Keratinocyte (primary cell): ENCODE measurements at regions not wholly inside any gene's neighbourhood (a gene's known extent, or its start where the extent isn't known, plus 50 kb on each side); places are given as distances from the start of the nearest gene placed in this dataset.

Source experiments
- DNase-seq: peaks from one replicate; pipeline ENCODE4 v3.0.0-alpha.2; 2011; ENCODE audit warnings: low read depth, missing footprints, low spot score
- FAIRE-seq: peaks from 2 replicates; lab custom pipeline; 2011; peaks lifted over from hg19 to GRCh38; lab: Jason Lieb, UNC
- H2AFZ ChIP-seq: 2 replicates; pipeline ENCODE4 v1.6.0; 2012; ENCODE audit warnings: low read length, control low read depth, inconsistent platforms; ENCODE audit not compliant: control insufficient read depth
- H3K27ac ChIP-seq: 2 replicates; pipeline ENCODE4 v1.5.1; 2011; ENCODE audit warnings: low read length; ENCODE audit not compliant: control insufficient read depth, insufficient read depth
- H3K27me3 ChIP-seq: 3 replicates; pipeline ENCODE4 v1.6.0; 2011; ENCODE audit warnings: low read length; ENCODE audit not compliant: control insufficient read depth, insufficient read depth; ENCODE audit errors: extremely low read depth
- H3K36me3 ChIP-seq, 2 experiments: 2 replicates in 1 of 2; 3 replicates in 1 of 2; pipeline ENCODE4 v1.5.1; 2011; ENCODE audit warnings: low read length in 2 of 2, mild to moderate bottlenecking in 1 of 2; ENCODE audit not compliant: control insufficient read depth in 2 of 2, insufficient read depth in 2 of 2; ENCODE audit errors: extremely low read depth in 1 of 2
- H3K4me1 ChIP-seq: 3 replicates; pipeline ENCODE4 v1.5.1; 2011; ENCODE audit warnings: low read length; ENCODE audit not compliant: control insufficient read depth, insufficient read depth; ENCODE audit errors: extremely low read depth
- H3K4me2 ChIP-seq: 3 replicates; pipeline ENCODE4 v1.6.0; 2011; ENCODE audit warnings: low read depth, low read length; ENCODE audit not compliant: control insufficient read depth, insufficient read depth; ENCODE audit errors: extremely low read depth
- H3K4me3 ChIP-seq, 3 experiments: fragments of 200-600 bp in 1 of 3; sonication (generic) in 1 of 3; 2 replicates in 2 of 3; 3 replicates in 1 of 3; pipeline ENCODE4 v1.5.1; 2011 to 2016; ENCODE audit warnings: low read length in 3 of 3, mild to moderate bottlenecking in 3 of 3, control low read depth in 2 of 3, inconsistent platforms in 1 of 3, low read depth in 1 of 3, mixed read lengths in 1 of 3, mixed run types in 1 of 3, moderate library complexity in 1 of 3; ENCODE audit not compliant: control insufficient read depth in 2 of 3, insufficient read depth in 2 of 3; ENCODE audit errors: extremely low read depth in 1 of 3
- H3K79me2 ChIP-seq: 2 replicates; pipeline ENCODE4 v1.6.0; 2012; ENCODE audit warnings: low read length; ENCODE audit not compliant: control insufficient read depth, insufficient read depth
- H3K9ac ChIP-seq: 3 replicates; pipeline ENCODE4 v1.6.0; 2011; ENCODE audit warnings: low read length; ENCODE audit not compliant: control insufficient read depth, insufficient read depth; ENCODE audit errors: extremely low read depth
- H3K9me1 ChIP-seq: 3 replicates; pipeline ENCODE4 v1.6.0; 2011; ENCODE audit warnings: low read length; ENCODE audit not compliant: control insufficient read depth, insufficient read depth; ENCODE audit errors: extremely low read depth
- H3K9me3 ChIP-seq: 2 replicates; pipeline ENCODE4 v1.5.1; 2012; ENCODE audit warnings: low read depth, low read length; ENCODE audit not compliant: control insufficient read depth
- H4K20me1 ChIP-seq: 3 replicates; pipeline ENCODE4 v1.6.0; 2011; ENCODE audit warnings: low read length; ENCODE audit not compliant: control insufficient read depth, insufficient read depth; ENCODE audit errors: extremely low read depth
- EZH2 ChIP-seq: IDR thresholded peaks from one replicate; pipeline ENCODE4 v1.6.1; 2012; ENCODE audit warnings: inconsistent platforms, mild to moderate bottlenecking, low read length, moderate library complexity
- dilution Hi-C: fragments of 300-500 bp; cut with MboI; formaldehyde crosslinking; loops from one replicate; pipeline ENCODE4 v1.7.0; 2020; ENCODE audit warnings: low sequenced_read_pairs; ENCODE audit not compliant: extremely low pct_ligation_motif_present
- TF ChIP-seq, protein P1 (sequence below), 3 experiments: IDR thresholded peaks in 1 of 3; conservative IDR thresholded peaks in 1 of 3; optimal IDR thresholded peaks in 1 of 3; 2 replicates in 2 of 3; 3 replicates in 1 of 3; pipeline versions ENCODE3 to v1.5.1; 2011; ENCODE audit warnings: low read length in 3 of 3, mild to moderate bottlenecking in 3 of 3, moderate library complexity in 2 of 3, control low read depth in 1 of 3, inconsistent platforms in 1 of 3; ENCODE audit not compliant: insufficient read depth in 2 of 3; ENCODE audit errors: extremely low read depth in 1 of 3

DNA sequence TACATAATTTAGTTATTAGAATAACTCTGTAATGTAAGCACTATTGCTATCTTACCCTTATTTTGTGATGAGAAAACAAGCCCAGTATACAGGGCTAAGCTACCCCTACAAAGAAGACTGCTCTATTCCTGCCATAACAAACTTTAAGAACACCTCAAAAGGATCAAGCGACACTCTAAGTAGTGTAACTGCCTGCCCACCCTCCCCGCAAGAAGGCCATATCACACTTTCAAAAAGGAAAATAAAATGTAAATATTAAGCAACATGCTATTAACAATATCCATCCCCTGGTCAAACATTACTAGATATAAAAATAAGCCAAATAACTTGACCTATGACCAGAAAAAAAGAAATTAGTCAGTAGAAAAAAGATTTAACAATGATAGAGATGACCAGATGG lies 741.7 kb upstream of the CNTNAP5 start:
- no peaks in the 10 kb centered on the region for H3K9me3 ChIP-seq
- H3K9me1 ChIP-seq, result no peaks in the 10 kb centered on the region
- H3K27ac ChIP-seq, result no peak overlapping the region
- H3K9ac ChIP-seq, result no peak overlapping the region
- H3K79me2 ChIP-seq, result no peaks in the 10 kb centered on the region
- FAIRE-seq (no peak), DNase-seq (no peak)
- no peak overlapping the region for H3K4me2 ChIP-seq
- no peaks in the 10 kb centered on the region for H3K4me1 ChIP-seq
- no peaks in the 10 kb centered on the region for H4K20me1 ChIP-seq
- TF ChIP-seq, protein P1, sequence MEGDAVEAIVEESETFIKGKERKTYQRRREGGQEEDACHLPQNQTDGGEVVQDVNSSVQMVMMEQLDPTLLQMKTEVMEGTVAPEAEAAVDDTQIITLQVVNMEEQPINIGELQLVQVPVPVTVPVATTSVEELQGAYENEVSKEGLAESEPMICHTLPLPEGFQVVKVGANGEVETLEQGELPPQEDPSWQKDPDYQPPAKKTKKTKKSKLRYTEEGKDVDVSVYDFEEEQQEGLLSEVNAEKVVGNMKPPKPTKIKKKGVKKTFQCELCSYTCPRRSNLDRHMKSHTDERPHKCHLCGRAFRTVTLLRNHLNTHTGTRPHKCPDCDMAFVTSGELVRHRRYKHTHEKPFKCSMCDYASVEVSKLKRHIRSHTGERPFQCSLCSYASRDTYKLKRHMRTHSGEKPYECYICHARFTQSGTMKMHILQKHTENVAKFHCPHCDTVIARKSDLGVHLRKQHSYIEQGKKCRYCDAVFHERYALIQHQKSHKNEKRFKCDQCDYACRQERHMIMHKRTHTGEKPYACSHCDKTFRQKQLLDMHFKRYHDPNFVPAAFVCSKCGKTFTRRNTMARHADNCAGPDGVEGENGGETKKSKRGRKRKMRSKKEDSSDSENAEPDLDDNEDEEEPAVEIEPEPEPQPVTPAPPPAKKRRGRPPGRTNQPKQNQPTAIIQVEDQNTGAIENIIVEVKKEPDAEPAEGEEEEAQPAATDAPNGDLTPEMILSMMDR (optimal IDR thresholded peaks at IDR 0.05 in 1 of 3, IDR thresholded peaks at IDR 0.05 in 1 of 3, conservative IDR thresholded peaks at IDR 0.05 in 1 of 3; ENCODE audit: extremely low read depth in 1 of 3, insufficient read depth in 2 of 3, low read length in 3 of 3), result no peak
- no peak for TF ChIP-seq EZH2
- dilution Hi-C loops, result no loop called here
- no peak overlapping the region for H2AFZ ChIP-seq
- H3K4me3 ChIP-seq, result no peak overlapping the region
- H3K36me3 ChIP-seq, result no peaks in the 10 kb centered on the region
- no peaks in the 10 kb centered on the region for H3K27me3 ChIP-seq

DNA sequence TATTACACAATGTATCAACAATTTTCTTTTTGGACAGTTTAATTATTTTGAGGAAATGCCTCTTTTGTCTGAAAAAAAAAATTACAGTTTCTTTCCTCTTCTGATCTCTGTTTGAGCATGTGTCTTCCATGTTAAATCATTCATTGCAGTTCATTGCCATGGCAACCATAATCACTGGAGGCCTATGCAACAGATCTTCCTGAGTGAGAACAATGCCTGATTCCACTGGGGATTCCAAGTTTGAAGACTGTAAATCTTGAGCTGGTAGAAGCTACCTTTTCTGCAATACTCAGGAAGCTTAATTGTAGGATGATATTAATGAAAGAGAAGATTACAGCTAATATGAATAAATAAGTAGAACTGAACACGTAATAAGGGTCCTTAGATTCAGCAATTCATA lies 721.4 kb upstream of the CNTNAP5 start:
- Histone ChIP-seq H3K4me2 (no peak overlapping the region), H2AFZ (no peak overlapping the region), H3K9me3 (no peaks in the 10 kb centered on the region), H4K20me1 (no peaks in the 10 kb centered on the region), H3K27me3 (no peaks in the 10 kb centered on the region), H3K79me2 (no peaks in the 10 kb centered on the region), H3K9me1 (no peaks in the 10 kb centered on the region), H3K4me1 (no peaks in the 10 kb centered on the region), H3K36me3 (no peaks in the 10 kb centered on the region), H3K9ac (no peak overlapping the region), H3K4me3 (no peak overlapping the region), H3K27ac (no peak overlapping the region)
- DNase-seq (no peak), FAIRE-seq (no peak)
- dilution Hi-C loops, result no loop called here
- no peak for TF ChIP-seq EZH2
- TF ChIP-seq, protein P1 (optimal IDR thresholded peaks at IDR 0.05 in 1 of 3, IDR thresholded peaks at IDR 0.05 in 1 of 3, conservative IDR thresholded peaks at IDR 0.05 in 1 of 3; ENCODE audit: extremely low read depth in 1 of 3, insufficient read depth in 2 of 3, low read length in 3 of 3), result no peak
